Endothelial cell (in vitro differentiated cells): ENCODE measurements at regions not wholly inside any gene's neighbourhood (a gene's known extent, or its start where the extent isn't known, plus 50 kb on each side); places are given as distances from the start of the nearest gene placed in this dataset.
A peak's percentile ranks its signal among the peaks of the same experiment; 100 is the strongest.

Experiments used
- DNase-seq: peaks from one replicate; pipeline ENCODE4 v3.0.0; 2021; ENCODE audit warnings: low spot score
- H3K27ac Mint-ChIP-seq: one replicate; pipeline ENCODE4 v1.8.0; 2021; ENCODE audit warnings: mixed read lengths, inconsistent platforms; ENCODE audit not compliant: unreplicated experiment
- H3K27me3 Mint-ChIP-seq: one replicate; pipeline ENCODE4 v1.8.0; 2021; ENCODE audit warnings: mild to moderate bottlenecking, moderate library complexity, mixed read lengths, inconsistent platforms; ENCODE audit not compliant: unreplicated experiment
- H3K36me3 Mint-ChIP-seq: one replicate; pipeline ENCODE4 v1.8.0; 2021; ENCODE audit warnings: mild to moderate bottlenecking, low read depth, mixed read lengths, inconsistent platforms; ENCODE audit not compliant: unreplicated experiment
- H3K4me1 Mint-ChIP-seq: one replicate; pipeline ENCODE4 v1.8.0; 2021; ENCODE audit warnings: mild to moderate bottlenecking, mixed read lengths, inconsistent platforms; ENCODE audit not compliant: unreplicated experiment
- H3K4me3 Mint-ChIP-seq: one replicate; pipeline ENCODE4 v1.8.0; 2021; ENCODE audit warnings: mild to moderate bottlenecking, mixed read lengths, inconsistent platforms; ENCODE audit not compliant: unreplicated experiment
- H3K9me3 Mint-ChIP-seq: one replicate; pipeline ENCODE4 v1.8.0; 2021; ENCODE audit warnings: mixed read lengths, inconsistent platforms; ENCODE audit not compliant: unreplicated experiment
- TF ChIP-seq, protein P1 (sequence below): fragments of 200-600 bp; sonication (generic); IDR thresholded peaks from one replicate; pipeline ENCODE4 v1.5.0; 2021; ENCODE audit warnings: antibody characterized with exemption; ENCODE audit not compliant: unreplicated experiment

DNA sequence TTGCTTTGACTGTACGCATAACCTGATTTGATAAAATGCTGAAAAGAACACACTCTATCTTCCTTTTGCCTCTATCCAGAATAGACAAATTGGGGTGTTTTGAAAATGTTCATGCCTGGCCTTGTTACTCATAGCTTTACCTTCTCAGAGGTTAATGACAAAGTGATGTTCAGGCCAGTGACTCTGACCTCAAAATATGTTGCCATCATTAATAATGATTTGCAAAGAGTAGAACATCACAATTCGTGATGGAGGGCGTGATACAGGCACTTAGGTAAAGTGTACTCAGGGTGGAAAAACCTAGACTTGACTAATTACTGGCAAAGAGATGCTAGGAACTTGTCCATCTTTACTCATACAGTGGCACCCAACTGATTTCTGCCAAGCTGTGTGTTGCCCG, 656.6 kb upstream of the SOX9 start:
- no peaks in the 10 kb centered on the region for H3K4me1 Mint-ChIP-seq
- H3K4me3 Mint-ChIP-seq = no peak overlapping the region
- TF ChIP-seq, protein P1, sequence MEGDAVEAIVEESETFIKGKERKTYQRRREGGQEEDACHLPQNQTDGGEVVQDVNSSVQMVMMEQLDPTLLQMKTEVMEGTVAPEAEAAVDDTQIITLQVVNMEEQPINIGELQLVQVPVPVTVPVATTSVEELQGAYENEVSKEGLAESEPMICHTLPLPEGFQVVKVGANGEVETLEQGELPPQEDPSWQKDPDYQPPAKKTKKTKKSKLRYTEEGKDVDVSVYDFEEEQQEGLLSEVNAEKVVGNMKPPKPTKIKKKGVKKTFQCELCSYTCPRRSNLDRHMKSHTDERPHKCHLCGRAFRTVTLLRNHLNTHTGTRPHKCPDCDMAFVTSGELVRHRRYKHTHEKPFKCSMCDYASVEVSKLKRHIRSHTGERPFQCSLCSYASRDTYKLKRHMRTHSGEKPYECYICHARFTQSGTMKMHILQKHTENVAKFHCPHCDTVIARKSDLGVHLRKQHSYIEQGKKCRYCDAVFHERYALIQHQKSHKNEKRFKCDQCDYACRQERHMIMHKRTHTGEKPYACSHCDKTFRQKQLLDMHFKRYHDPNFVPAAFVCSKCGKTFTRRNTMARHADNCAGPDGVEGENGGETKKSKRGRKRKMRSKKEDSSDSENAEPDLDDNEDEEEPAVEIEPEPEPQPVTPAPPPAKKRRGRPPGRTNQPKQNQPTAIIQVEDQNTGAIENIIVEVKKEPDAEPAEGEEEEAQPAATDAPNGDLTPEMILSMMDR = no peak
- DNase-seq = no peak
- no peaks in the 10 kb centered on the region for H3K9me3 Mint-ChIP-seq
- H3K27ac Mint-ChIP-seq = no peak overlapping the region
- peaks cover 3% of the 10 kb centered on the region for H3K27me3 Mint-ChIP-seq
- no peaks in the 10 kb centered on the region for H3K36me3 Mint-ChIP-seq

DNA sequence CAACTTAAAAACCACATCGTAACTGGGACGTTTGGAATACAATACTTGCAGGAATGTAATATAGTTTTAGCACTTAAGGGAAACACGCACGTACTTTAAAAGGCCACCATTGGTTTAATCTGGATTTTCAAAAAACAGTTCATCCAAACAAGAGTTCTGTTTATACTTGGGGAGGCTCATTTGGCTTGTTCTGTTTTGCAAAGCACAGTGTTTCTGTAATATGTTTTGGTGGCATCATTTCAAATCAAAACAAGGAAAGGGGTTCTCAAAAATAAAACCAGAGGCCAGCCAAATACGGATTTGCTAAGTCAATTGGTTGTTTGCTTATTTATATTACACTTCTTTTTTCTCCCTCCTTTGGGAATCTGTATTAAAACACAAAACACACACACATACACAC, 656.1 kb upstream of the SOX9 start:
- H3K4me1 Mint-ChIP-seq = no peaks in the 10 kb centered on the region
- peaks cover 1% of the 10 kb centered on the region for H3K27me3 Mint-ChIP-seq
- DNase-seq = no peak
- TF ChIP-seq, protein P1 = no peak
- H3K27ac Mint-ChIP-seq = no peak overlapping the region
- no peak overlapping the region for H3K4me3 Mint-ChIP-seq
- no peaks in the 10 kb centered on the region for H3K9me3 Mint-ChIP-seq
- H3K36me3 Mint-ChIP-seq = no peaks in the 10 kb centered on the region

DNA sequence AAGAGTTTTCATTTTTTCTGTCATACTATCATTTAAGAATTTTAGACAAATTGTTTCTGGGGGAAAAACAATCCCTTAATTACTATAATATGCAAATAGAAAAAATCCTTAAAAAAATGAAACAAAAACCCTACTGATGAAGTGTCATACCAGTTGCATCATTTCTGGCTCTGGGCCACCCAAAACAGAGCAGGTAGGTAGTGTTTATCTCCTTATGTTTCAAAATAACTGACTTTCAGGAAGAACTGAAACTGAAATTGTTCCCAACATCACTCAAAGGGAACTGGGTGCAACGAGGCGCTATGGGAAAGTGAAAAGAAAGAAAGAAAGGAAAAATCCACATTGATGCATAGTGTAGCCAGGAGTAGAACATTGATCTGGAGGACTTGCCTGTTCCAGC, 653.1 kb upstream of the SOX9 start:
- H3K36me3 Mint-ChIP-seq = no peaks in the 10 kb centered on the region
- DNase-seq = no peak
- H3K27me3 Mint-ChIP-seq = no peaks in the 10 kb centered on the region
- H3K4me3 Mint-ChIP-seq = no peak overlapping the region
- TF ChIP-seq, protein P1 = no peak
- no peaks in the 10 kb centered on the region for H3K9me3 Mint-ChIP-seq
- H3K4me1 Mint-ChIP-seq = no peaks in the 10 kb centered on the region
- no peak overlapping the region for H3K27ac Mint-ChIP-seq

DNA sequence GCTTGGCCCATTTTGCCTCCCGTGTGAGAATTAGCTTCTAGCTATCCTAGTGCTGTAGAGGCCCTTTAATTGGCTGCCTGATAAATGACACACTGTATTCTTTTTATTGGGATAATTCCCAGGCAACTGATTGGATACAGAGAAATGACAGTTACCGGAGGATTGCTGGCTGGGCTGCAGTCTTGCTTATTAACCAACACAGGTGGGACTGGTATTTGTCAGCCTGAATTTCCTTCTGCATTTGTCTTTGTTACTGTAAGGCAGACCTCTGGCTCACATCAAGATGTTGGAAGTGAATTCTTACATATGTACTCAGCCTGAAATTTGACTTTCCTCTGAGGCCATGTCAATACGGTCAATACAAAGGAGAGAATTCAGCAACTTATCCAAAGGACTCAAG, 650.8 kb upstream of the SOX9 start:
- H3K4me1 Mint-ChIP-seq = no peaks in the 10 kb centered on the region
- H3K27ac Mint-ChIP-seq = no peak overlapping the region
- H3K27me3 Mint-ChIP-seq = no peaks in the 10 kb centered on the region
- TF ChIP-seq, protein P1 = no peak
- no peaks in the 10 kb centered on the region for H3K36me3 Mint-ChIP-seq
- H3K4me3 Mint-ChIP-seq = no peak overlapping the region
- no peaks in the 10 kb centered on the region for H3K9me3 Mint-ChIP-seq
- no peak for DNase-seq

DNA sequence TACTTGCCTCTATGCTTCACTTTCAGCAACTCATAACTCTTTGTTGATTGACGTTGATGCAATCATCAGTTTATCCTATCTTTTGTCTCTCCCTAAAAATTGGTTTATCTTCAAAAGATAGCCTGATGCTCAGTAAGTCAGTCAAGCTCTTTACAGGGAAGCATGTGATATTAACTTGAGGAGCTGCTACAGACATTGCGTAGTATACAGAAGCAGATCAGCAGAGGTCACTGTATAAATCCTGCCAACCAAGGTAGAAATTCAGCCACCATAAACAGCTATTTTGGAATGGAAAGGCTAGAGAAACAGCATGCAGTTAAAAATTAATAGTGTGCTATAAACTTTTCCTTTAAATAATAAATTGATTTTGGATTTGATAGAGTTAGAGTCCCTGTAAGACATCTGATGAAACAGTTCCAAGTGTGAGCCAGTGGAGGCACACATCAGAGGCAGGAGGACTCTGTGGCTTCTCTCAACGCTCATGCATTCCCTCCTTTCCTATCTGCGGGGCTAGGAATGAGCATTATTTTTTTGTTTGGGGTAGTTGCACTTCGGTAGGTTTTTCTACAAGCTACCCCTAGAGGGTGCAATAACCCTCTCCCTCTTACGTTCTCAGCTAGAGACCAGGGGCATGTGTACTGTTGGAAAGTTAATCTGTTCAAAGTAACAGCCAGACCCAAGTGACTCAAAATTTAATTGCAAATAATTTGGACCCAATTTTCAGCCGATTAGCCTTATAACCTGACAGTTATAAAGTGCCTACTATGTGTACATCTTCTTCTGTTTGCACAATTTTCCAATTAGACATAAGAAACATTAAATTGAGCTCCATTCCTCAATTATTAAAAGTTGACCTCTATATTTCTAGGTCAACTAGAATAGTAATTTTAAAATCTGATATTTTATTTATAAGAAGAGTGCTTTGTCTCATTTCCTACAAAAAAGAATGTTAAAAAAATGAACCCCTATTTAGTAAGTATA, 647.7 kb upstream of the SOX9 start:
- TF ChIP-seq, protein P1 = peak; percentile 70
- H3K36me3 Mint-ChIP-seq = no peaks in the 10 kb centered on the region
- no peaks in the 10 kb centered on the region for H3K9me3 Mint-ChIP-seq
- H3K27me3 Mint-ChIP-seq = no peaks in the 10 kb centered on the region
- H3K4me1 Mint-ChIP-seq = no peaks in the 10 kb centered on the region
- H3K27ac Mint-ChIP-seq = no peak overlapping the region
- peak; percentile 31 for DNase-seq
- no peak overlapping the region for H3K4me3 Mint-ChIP-seq
